ENCODE measurements at regions not wholly inside any gene's neighbourhood (a gene's known extent, or its start where the extent isn't known, plus 50 kb on each side); places are given as distances from the start of the nearest gene placed in this dataset.

DNA sequence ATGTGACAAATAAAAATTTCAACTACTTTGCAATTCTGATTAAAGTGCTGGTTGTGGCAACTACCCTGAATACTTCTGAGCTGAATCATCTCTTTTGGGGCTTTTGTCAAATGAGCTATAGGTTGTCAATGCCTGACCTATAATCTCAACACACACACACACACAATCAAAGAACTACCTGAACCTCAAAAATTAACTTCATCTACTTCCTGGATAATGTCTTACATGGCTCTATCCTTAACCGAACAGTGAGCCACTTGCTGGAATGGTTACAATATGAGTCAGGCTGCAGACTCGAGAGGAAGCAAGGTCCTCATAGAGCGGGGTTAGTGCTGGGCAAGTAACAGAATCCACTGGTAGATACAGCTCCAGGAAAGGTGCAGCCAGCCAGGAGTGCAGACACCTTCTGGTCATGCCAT, 70.6 kb upstream of the DST start:
- CTCF ChIA-PET (ENCODE audit: unreplicated experiment), result no interaction called here
- H3K27ac ChIP-seq (ENCODE audit: low read depth, low read length, poor library complexity, severe bottlenecking), result no peak overlapping the region
- no peaks in the 10 kb centered on the region for H3K79me2 ChIP-seq (ENCODE audit: insufficient read depth, low read depth, low read length)
- H3K9me2 ChIP-seq (ENCODE audit: insufficient read depth, low read length), result no peaks in the 10 kb centered on the region
- H3K4me1 ChIP-seq (ENCODE audit: insufficient read depth, low read length, poor library complexity, severe bottlenecking), result no peaks in the 10 kb centered on the region
- TF ChIP-seq, protein P1, sequence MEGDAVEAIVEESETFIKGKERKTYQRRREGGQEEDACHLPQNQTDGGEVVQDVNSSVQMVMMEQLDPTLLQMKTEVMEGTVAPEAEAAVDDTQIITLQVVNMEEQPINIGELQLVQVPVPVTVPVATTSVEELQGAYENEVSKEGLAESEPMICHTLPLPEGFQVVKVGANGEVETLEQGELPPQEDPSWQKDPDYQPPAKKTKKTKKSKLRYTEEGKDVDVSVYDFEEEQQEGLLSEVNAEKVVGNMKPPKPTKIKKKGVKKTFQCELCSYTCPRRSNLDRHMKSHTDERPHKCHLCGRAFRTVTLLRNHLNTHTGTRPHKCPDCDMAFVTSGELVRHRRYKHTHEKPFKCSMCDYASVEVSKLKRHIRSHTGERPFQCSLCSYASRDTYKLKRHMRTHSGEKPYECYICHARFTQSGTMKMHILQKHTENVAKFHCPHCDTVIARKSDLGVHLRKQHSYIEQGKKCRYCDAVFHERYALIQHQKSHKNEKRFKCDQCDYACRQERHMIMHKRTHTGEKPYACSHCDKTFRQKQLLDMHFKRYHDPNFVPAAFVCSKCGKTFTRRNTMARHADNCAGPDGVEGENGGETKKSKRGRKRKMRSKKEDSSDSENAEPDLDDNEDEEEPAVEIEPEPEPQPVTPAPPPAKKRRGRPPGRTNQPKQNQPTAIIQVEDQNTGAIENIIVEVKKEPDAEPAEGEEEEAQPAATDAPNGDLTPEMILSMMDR (conservative IDR thresholded peaks at IDR 0.05; ENCODE audit: low read length), result no peak
- TF ChIP-seq EZH2phosphoT487 (IDR thresholded peaks at IDR 0.05; ENCODE audit: borderline replicate concordance, low read depth, low read length), result no peak
- H3K4me2 ChIP-seq (ENCODE audit: low read length), result no peak overlapping the region
- intact Hi-C loops (cut with micrococcal nuclease; ENCODE audit: unreplicated experiment), result no loop called here
- H3K9me3 ChIP-seq (ENCODE audit: low read length), result no peaks in the 10 kb centered on the region
- DNase-seq (ENCODE audit: low spot score), result no peak
- POLR2A ChIA-PET, result interaction anchor here (1.2 kb wide), 1 partner anchor 41 kb away, joined by 3 read pairs; no protein-coding TSS in a partner anchor
- H3K36me3 ChIP-seq (ENCODE audit: insufficient read depth, low read length), result no peaks in the 10 kb centered on the region
- no TSS peak for BruUV-seq (replicated peaks)
- no peak overlapping the region for H2AFZ ChIP-seq (ENCODE audit: low read length)
- H3K4me3 ChIP-seq (ENCODE audit: low read depth, low read length, poor library complexity, severe bottlenecking), result no peak overlapping the region
- H4K20me1 ChIP-seq (ENCODE audit: insufficient read depth, low read length), result no peaks in the 10 kb centered on the region

DNA sequence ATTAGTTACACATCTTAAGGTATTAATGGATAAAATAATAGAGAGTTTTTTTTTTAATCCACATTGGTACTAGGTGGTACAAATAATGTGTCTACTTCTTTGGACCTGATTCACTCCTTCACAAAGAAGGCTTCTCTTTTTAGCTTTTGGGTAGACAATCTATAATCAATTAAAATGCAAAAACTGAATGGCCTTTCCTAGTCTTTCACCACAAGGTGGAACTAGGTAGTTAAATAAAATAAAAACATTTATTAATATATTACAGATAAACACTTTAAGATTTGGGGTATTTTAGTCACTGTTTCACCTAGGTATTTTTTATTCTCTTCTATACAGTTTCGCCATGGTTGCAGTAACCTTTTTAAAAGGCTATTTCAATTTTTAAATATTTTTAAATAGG, 68.3 kb upstream of the DST start:
- intact Hi-C loops (cut with micrococcal nuclease; ENCODE audit: unreplicated experiment), result no loop called here
- H3K79me2 ChIP-seq (ENCODE audit: insufficient read depth, low read depth, low read length), result no peaks in the 10 kb centered on the region

DNA sequence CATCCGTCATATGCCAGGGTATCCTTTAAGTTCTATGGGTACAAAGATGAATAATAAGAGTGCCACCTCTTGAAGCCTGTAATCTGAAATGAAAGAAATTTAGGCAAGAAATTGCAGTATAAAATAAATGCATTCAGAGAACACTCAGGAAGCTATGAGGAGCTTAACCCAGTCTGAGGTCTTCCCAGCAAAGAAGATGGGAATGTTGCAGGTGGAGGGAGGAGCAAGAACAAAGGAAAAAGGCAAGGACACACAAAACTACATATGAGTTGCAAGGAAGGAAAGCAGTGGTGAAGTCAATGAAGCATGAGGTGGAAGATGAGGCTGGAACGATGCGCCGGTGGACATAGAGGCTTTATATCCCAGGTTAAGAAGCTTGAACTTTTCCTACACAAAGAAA, 67.0 kb upstream of the DST start:
- H3K9me3 ChIP-seq (ENCODE audit: low read length), result no peaks in the 10 kb centered on the region
- ChIA-PET POLR2A (interaction anchor here (0.6 kb wide), 1 partner anchor 137 kb away, joined by 3 read pairs; no protein-coding TSS in a partner anchor), CTCF (ENCODE audit: unreplicated experiment) (interaction anchor here (1.3 kb wide), 1 partner anchor 143 kb away, joined by 3 read pairs; no protein-coding TSS in a partner anchor)
- no TSS peak for BruUV-seq (replicated peaks)
- no peaks in the 10 kb centered on the region for H3K79me2 ChIP-seq (ENCODE audit: insufficient read depth, low read depth, low read length)
- no peaks in the 10 kb centered on the region for H4K20me1 ChIP-seq (ENCODE audit: insufficient read depth, low read length)
- no peak overlapping the region for H3K27ac ChIP-seq (ENCODE audit: low read depth, low read length, poor library complexity, severe bottlenecking)
- TF ChIP-seq, protein P1 (conservative IDR thresholded peaks at IDR 0.05; ENCODE audit: low read length), result no peak
- TF ChIP-seq EZH2phosphoT487 (IDR thresholded peaks at IDR 0.05; ENCODE audit: borderline replicate concordance, low read depth, low read length), result no peak
- H3K4me2 ChIP-seq (ENCODE audit: low read length), result no peak overlapping the region
- H2AFZ ChIP-seq (ENCODE audit: low read length), result no peak overlapping the region
- H3K4me3 ChIP-seq (ENCODE audit: low read depth, low read length, poor library complexity, severe bottlenecking), result no peak overlapping the region
- DNase-seq (ENCODE audit: low spot score), result no peak
- intact Hi-C loops (cut with micrococcal nuclease; ENCODE audit: unreplicated experiment), result loop anchor here (1.0 kb wide), 1 partner anchor 142 kb away; no protein-coding TSS in a partner anchor
- H3K4me1 ChIP-seq (ENCODE audit: insufficient read depth, low read length, poor library complexity, severe bottlenecking), result no peaks in the 10 kb centered on the region
- no peaks in the 10 kb centered on the region for H3K9me2 ChIP-seq (ENCODE audit: insufficient read depth, low read length)
- H3K36me3 ChIP-seq (ENCODE audit: insufficient read depth, low read length), result no peaks in the 10 kb centered on the region

More for the DNA sequence above, 68.3 kb upstream of the DST start:
- TF ChIP-seq, protein P1 (conservative IDR thresholded peaks at IDR 0.05; ENCODE audit: low read length), result no peak
- no peak for TF ChIP-seq EZH2phosphoT487 (IDR thresholded peaks at IDR 0.05; ENCODE audit: borderline replicate concordance, low read depth, low read length)
- ChIA-PET CTCF (ENCODE audit: unreplicated experiment) (no interaction called here), POLR2A (interaction anchor here (0.7 kb wide), 1 partner anchor 171 kb away, joined by 5 read pairs; no protein-coding TSS in a partner anchor)
- Histone ChIP-seq H3K27ac (ENCODE audit: low read depth, low read length, poor library complexity, severe bottlenecking) (no peak overlapping the region), H2AFZ (ENCODE audit: low read length) (no peak overlapping the region), H4K20me1 (ENCODE audit: insufficient read depth, low read length) (no peaks in the 10 kb centered on the region), H3K9me3 (ENCODE audit: low read length) (no peaks in the 10 kb centered on the region), H3K4me3 (ENCODE audit: low read depth, low read length, poor library complexity, severe bottlenecking) (no peak overlapping the region), H3K4me2 (ENCODE audit: low read length) (no peak overlapping the region), H3K36me3 (ENCODE audit: insufficient read depth, low read length) (no peaks in the 10 kb centered on the region), H3K4me1 (ENCODE audit: insufficient read depth, low read length, poor library complexity, severe bottlenecking) (no peaks in the 10 kb centered on the region), H3K9me2 (ENCODE audit: insufficient read depth, low read length) (no peaks in the 10 kb centered on the region)
- BruUV-seq (replicated peaks), result no TSS peak
- DNase-seq (ENCODE audit: low spot score), result no peak

Data from OCI-LY7 (cell line).